Activated T-cell treated with anti-CD3 and anti-CD28 coated beads for 4 hours (primary cell): ENCODE measurements at regions not wholly inside any gene's neighbourhood (a gene's known extent, or its start where the extent isn't known, plus 50 kb on each side); places are given as distances from the start of the nearest gene placed in this dataset.
"Not testable (repeated sequence)": the region's sequence is repeated elsewhere in the genome, so short reads cannot be mapped to it uniquely, and the experiment has no call there.

Experiments used
- DNase-seq: peaks from one replicate; pipeline ENCODE4 v3.0.0-alpha.2; 2020

GRCh38 chr4:183816882-183817509 lies 88.1 kb upstream of the STOX2 start:
- no peak for DNase-seq

- DNase-seq = not testable (repeated sequence)
Measured at GRCh38 chr4:183818591-183818990, 86.5 kb upstream of the STOX2 start.

DNA sequence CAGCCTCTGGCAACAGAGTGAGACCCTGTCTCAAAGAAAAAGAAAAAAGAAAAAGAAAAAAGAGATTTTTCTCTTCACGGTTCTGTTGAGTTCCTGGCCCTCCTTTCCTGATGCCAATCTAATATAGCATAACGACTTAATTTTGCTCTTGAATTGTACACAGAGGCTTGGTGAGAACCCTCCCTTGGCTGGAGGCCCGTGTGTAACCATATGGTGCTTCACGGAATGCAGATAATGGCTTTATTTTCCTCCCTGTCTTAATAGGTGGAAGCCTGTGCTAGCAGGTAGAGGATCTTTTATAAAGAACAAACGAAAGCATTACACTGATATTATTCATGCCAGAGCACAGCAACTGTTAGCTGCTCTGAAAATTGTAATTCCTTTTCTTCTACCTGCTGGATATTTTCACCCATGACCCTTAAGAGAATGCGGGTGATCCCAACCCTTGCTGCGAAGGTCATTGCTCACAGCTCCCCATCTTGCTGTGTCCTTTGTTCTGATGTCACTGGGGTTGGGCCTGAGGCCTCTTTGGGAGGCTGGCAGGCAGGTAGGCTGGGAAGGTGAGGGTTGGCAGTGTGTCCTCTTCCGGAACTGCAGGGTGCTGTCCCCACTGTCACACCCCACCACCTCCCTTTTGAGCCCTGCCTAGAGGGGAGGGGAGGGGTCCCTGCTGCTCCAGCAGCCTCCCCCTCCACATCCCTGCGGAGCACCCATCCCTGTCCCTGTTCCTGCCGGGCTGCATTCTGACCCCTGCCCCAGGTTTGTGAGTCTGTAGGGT lies 83.8 kb upstream of the STOX2 start:
- DNase-seq = no peak

GRCh38 chr4:183823434-183823833 lies 81.7 kb upstream of the STOX2 start:
- no peak for DNase-seq

- no peak for DNase-seq
Measured at GRCh38 chr4:183825346-183825745, 79.8 kb upstream of the STOX2 start.

DNA sequence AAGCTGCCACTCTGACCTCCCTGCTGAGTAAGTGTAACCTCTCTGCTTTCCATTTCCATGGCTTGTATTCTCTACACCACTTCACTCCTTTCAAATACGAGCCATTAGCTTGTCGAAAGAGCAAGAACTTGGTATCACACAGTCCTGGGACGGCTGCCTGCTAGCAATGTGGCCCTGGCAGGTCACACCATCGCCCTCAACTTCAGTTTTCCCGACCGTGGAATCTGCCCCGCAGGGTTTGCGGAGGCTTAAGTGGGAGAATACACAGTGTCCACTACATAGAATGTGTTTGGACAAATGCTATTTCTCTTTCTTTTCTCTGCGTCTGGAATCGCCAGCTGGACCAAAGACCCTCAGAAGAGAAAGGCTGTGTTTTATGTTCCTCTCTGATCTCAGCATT lies 78.6 kb upstream of the STOX2 start:
- DNase-seq = no peak

DNA sequence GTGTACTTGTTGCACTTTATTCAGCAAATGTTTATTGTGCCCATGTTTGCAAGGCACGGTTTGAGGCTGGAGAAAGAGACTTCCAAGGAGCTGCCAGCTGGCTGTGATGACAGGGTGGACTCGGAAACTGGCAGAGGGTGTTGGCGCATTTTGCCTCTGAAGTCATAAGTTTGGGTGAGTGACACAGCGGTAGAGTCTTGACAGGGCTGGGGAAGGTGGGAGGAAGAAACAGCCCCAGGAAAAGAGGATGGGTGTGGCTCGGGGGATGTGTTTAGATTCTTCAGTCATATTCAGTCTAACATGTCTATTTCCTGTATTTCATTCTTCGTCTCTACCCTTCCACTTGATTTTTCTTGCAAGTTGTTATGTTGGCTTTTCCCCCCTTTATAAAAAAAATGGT lies 77.0 kb upstream of the STOX2 start:
- no peak for DNase-seq

GRCh38 chr4:183828839-183829238 lies 76.3 kb upstream of the STOX2 start:
- DNase-seq = no peak

DNA sequence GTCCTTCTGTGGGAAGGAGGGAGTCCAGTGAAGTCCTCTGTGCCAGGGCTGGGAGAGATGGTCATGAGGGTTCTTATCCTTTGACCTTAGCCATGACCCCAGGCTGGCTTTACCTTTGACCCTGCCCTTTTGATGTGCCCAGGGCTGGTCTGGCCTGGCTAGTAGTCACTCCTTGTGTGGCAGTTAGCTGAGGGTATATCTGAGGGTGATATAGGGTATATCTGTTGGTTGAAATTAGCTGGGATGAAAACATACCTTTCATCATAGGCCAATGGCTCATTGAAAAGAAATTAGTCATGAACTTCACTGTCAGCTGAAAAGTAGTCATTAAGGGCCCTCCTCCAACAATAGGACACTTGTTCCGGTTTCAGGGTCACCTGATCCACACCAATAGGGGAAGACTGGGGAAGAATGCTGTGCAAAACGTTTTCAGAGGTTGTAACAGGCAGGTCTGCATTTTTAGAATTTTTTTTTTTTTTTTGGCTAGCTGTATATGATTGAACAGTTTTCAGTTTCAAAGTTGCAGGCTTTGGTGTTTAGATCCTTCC lies 74.6 kb upstream of the STOX2 start:
- DNase-seq = no peak

DNA sequence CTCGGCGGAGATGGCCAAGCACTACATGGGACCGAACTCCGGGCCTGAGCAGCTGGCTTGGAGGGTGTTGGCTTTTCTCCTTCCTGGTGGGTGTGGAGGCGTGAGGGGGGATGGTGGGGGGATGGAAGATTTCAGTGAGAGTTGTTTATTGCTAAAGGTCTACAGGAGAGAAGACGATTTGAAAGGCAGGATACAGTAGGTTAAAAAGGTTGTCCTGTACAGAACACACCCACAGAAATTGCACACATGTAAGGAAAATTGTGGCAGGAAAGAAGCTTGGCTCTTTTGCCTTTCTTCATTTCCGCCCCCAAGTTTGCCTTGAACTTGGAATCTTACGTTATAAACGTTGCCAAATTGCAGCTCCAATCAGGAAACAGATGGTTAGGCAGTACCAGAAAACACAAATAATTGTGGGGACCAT lies 74.1 kb upstream of the STOX2 start:
- DNase-seq = no peak

- DNase-seq = no peak
Measured at GRCh38 chr4:183831683-183832082, 73.4 kb upstream of the STOX2 start.

DNA sequence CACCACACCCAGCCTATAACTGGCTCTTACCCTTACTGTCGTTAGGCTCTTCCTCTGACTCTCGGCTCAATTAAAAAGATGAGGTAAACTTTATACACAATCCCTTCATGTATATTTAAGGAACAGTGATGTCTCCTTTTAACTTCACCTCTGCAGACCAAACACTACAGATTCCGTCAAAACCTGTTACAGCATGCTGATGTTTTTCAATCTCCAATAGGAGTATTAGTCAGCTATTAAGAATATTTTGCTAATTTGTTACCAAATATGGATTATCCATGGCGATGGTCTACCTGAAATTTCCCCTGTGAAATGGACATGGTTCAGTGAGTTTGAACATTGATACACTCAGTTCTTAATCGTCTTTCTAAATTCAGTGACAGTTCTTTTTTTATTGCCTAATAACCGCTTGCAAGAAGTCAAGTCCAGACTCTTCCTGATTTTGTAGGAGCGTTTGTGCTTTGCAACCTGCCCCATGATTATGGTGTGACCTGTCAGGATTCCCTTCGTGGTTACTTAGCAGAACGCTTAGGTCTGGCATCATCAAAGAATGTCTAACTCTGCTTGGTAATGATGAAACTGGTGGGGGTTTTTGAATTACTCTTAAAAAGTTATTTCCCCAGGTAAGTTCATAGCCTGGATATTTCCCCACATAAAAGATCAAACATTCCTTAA lies 72.2 kb upstream of the STOX2 start:
- DNase-seq = no peak

GRCh38 chr4:183834252-183834651 lies 70.9 kb upstream of the STOX2 start:
- DNase-seq = no peak

- DNase-seq = no peak
Measured at GRCh38 chr4:183837222-183837621, 67.9 kb upstream of the STOX2 start.

DNA sequence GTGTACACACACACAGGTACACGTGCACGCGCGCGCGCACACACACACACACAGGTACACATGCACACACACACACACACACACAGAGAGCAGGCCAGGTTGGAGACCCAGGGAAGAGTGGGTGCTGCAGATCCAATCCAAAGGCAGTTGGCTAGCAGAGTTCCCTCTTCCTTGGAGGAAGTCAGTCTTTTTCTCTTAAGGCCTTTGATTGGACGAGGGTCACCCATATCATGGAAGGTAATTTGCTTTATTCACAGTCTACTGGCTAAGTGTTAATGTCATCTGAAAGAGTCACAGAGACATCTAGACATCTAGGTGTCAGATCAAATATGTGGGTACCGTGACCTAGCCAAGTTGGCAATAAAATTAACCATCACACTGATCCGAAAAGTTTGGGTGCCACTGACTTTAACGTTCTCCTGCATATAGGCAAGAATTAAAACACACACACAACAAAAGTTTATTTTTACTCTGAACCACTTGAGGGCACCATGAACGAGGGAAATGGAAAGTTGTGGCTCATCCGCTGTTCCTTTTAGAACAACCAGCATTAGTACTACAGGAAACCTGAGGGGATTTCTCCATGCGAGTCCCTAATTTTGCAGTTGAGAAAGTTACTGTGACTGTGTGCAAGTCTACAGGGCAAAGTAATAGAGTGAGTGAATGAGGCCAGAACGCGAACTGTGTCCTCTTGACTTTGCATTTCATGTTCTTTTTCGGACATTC lies 66.0 kb upstream of the STOX2 start:
- DNase-seq = no peak

- DNase-seq = peak; percentile 50
Measured at GRCh38 chr4:183840311-183840710, 64.8 kb upstream of the STOX2 start.

DNA sequence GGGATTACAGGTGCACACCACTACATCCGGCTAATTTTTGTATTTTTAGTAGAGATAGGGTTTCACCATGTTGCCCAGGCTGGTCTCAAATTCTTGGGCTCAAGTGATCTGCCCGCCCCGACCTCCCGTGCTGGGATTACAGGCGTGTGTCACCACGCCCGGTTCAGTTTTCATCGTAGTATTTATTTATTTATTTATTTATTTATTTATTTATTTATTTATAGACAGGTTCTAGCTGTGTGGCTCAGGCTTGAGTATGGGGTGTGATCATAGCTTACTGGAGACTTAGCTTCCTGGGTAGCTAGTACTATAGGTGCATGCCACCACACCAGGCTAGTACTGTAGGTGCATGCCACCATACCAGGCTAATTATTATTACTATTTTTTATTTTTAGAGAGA lies 64.1 kb upstream of the STOX2 start:
- DNase-seq = no peak

- DNase-seq = no peak
Measured at GRCh38 chr4:183842129-183842528, 63.0 kb upstream of the STOX2 start.

GRCh38 chr4:183843248-183843671 lies 61.8 kb upstream of the STOX2 start:
- no peak for DNase-seq

DNA sequence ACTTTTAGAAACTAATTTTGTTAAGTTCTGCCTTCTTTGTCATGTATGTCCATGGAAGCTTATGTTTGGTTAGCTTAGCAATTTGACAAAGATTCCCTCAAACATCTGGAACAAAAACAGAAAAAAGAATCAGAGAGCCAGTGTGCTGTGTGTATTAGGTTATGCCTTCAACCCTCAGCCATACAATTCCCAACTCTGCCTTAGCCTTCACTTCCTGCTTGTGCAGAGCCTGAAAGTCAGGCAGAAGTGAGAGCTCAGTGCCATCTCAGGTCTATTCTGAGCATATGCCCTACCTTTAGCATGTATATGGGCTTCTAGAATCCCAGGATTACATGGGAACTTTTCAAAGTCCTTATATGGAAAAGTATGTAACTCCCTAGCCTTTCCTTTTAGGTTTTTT lies 58.2 kb upstream of the STOX2 start:
- DNase-seq = no peak

- no peak for DNase-seq
Measured at GRCh38 chr4:183848805-183849204, 56.3 kb upstream of the STOX2 start.

DNA sequence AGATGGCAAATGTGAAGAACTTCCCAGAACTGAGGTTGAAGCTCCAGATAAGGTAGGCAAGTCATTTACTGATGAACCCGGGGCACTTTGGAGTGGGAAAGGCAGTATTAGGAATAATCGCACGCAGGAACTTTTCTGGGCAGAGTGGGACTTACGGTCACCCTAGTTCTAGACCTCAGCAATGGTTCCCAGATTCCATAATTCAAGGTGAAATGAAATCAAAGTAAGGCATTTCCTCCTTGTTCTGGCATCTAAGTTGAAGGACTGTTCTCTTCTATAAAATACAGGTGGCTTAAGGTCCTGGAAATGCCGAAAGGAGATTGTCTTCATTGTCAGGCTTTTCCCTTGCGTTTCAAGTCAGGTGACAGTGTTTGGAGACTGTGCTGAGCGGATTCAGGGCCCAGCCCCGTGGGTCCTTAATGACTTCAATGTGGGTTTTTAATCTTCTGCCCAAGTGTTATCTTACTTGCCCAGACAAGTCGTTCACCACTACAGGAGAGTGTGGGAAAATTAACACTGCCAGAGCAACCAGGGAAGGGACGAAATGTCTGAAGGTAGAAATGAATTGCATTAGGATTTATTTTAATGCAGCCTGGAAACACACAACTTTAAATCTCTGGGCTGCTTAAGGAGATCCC lies 52.1 kb upstream of the STOX2 start:
- no peak for DNase-seq

DNA sequence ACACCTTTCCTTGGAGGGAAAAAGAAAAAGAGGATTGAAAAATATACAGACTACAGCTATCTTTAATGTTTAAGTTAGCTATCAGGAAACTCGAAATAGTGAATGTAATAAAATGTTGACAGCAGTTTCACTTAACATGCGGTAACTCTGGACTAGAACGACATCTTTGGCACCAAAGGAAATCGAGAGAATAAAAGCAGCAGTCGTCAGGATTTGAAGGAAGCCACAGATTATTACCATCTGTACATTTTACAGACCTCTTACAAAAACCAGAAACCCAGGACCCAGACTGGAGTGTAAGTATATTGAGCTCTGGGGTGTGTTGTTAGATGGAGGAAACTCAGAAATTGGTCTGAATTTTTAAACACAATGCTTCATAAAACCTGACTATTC lies 51.6 kb upstream of the STOX2 start:
- no peak for DNase-seq
